NCI-H1694 treated with DMSO at 0.1 percent for 48 hours (cell line): ENCODE measurements at regions not wholly inside any gene's neighbourhood (a gene's known extent, or its start where the extent isn't known, plus 50 kb on each side); places are given as distances from the start of the nearest gene placed in this dataset.

Experiments
- DNase-seq: peaks from one replicate; lab custom pipeline; 2025; lab: John Stamatoyannopoulos, UW

- no peak for DNase-seq
Observed at GRCh38 chr10:64209561-64209960, 688.4 kb downstream of the REEP3 start.

- DNase-seq, result no peak
Observed at GRCh38 chr10:64210211-64210610, 689.0 kb downstream of the REEP3 start.

- no peak for DNase-seq
Observed at GRCh38 chr10:64211466-64211865, 690.3 kb downstream of the REEP3 start.

DNA sequence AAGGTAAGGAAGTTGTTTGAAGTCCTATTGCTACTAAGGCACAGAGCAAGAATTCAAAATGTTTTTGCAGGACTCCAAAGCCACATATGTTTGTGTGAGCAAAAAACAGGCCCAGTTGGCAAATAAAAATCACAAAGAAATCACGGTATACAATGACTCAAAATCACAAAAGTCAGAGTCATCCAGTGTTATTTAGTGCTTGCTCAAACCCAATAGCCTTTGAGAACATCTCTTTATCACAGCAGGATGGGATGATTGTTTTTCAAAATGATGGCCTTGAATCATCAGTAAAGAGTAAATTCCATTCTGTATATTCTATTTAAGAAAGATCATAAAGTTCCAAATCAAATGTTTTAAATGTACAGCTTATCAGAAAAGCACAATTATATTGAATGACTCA, 693.9 kb downstream of the REEP3 start:
- no peak for DNase-seq

DNA sequence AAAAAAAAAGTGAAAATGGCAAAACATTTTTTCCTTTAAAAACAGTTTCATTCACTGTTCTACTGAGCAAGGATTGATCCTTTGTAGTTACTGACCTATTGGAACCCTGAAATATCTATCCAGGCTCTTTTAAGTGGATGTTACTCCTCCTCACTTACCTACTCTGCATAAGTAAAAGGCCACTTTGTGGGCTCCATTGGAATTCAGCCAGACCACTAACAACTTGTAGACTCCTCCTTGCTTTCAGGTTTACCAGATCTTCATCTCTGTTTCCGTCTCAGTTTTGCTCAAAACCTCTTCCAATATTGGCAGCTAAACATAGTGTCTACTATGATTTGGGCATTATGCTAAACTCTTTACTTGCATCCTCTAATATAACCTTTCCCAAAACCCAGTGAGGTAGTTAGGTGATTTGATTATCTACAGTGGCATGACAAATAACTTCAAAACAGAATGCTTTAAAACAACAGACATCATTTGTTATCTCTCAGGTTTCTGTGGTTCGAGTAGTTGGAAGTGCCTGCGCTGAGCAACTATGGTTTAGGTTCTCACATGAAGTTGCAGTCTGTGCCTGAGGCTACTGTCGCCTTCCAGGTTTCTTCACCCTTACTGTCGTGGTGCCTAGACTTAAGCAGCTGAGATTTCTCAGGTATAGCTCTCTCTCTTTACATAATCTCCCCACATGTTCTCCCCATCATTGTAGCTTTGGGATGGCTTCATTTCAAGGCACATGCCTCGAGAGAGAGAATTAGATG, 698.2 kb downstream of the REEP3 start:
- DNase-seq, result no peak

- DNase-seq, result no peak
Observed at GRCh38 chr10:64234489-64234888, 713.3 kb downstream of the REEP3 start.

- DNase-seq, result no peak
Observed at GRCh38 chr10:64257704-64258103, 736.5 kb downstream of the REEP3 start.

DNA sequence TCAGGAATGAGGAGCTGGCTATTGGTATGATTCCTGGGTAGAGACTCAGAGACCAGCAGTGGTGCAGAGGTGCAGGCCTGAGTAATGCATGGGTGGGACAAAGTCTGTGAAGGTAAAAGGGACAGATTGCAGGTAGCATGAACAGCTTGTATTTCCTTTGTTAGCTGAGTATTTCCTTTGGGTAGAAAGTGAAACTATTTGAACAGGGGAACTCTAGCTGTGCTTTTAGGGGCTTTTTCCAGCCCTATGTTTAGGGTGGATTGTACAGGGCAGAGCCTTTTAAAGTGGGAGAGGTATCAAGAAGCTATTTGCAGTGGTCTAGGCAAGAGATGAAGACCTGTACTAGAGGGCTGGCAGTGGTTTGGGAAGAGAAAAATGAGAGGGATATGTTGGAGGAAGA, 739.9 kb downstream of the REEP3 start:
- no peak for DNase-seq

DNA sequence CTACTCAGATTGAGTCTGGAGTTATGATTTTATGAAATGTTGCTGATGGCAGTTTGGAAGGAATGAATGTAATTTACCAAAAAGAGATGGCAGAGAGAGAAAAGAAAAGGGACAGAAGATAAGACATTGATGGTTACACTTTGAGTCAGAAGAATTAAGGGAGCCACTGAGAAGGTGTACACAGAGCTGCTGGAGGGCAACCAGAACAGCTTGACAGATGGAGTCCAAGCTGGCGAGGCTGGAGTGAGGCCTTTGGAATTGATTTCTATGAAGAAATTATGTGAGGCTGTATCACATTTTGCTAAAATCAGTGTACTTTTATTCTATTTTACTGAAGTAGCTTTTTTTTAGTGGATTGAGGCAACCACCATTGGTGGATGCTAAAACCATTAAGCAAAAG, 740.5 kb downstream of the REEP3 start:
- DNase-seq, result no peak

DNA sequence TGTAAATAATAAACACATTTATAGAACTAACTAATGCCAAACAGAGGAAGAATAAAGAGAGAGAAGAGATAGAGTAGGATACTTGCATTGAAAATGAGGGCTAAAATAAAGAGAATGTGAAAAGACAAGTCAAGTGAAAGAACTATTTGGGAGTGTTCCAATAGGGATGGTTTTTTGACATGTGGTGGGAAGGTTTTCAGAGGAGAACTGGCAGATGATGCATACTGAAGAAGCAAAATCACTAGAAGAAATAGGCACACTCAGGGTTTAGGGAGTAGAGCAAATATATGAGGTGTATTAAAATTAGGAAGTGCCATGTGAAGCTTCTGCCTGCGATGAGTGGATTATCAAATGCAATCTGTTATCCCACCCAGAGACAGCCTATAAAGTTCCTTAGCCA, 744.8 kb downstream of the REEP3 start:
- no peak for DNase-seq

- DNase-seq, result no peak
Observed at GRCh38 chr10:64271508-64271907, 750.3 kb downstream of the REEP3 start.

DNA sequence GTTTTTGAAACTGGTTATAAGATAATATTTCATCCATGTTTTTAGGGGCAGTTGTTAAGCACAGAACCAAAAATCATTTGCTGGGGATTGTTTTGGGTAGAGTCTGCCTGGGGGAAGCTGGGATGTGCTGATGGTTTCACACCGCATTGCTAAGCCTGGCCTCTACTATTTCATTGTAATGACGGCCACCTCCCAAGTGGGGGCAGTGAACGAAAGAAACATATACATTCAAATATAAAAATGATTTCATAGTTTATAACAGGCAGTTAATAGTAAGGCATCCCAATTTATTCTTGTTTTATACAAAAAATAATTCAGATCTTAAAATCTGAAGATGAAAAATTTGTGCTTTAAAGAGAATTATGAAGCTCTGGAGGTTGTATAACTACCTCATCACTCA, 750.8 kb downstream of the REEP3 start:
- no peak for DNase-seq

GRCh38 chr10:64275001-64275400, 753.8 kb downstream of the REEP3 start:
- no peak for DNase-seq

DNA sequence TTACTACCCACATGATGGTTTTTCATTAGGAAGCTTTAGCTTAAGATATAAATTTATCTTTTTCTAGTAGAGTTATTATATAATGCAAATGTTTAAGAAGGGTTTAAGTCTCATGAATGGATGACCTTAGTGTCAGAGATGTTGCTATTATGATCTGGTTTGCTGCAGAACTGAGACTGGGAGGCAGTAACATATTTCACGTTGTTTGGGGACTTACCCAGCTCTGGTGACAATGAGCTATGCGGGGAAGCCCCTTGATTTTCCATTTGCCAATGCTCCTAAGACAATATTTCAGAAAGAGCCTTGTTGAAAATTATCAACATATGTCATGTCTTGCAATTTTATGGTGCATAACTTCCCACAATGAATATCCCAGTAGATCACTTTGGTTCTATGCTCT, 754.6 kb downstream of the REEP3 start:
- no peak for DNase-seq

DNA sequence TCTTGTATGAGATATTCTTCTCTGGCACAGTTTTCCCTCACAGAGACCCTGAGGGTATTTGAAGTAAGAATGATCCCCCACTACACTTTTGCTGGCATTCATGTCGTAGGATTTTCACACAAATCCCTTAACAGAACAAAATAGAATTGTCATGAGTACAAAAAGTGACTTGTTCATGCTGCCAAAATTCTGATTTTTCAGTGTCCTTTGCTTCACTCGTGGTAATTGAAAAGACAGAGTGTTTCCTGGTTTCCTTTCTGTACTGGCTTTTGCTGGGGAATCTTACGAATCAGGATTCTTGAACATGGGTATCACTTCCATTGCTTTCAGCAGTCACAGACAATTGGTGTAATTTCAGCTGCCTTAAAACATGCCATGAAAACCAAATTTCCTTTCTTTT, 756.3 kb downstream of the REEP3 start:
- DNase-seq, result no peak

DNA sequence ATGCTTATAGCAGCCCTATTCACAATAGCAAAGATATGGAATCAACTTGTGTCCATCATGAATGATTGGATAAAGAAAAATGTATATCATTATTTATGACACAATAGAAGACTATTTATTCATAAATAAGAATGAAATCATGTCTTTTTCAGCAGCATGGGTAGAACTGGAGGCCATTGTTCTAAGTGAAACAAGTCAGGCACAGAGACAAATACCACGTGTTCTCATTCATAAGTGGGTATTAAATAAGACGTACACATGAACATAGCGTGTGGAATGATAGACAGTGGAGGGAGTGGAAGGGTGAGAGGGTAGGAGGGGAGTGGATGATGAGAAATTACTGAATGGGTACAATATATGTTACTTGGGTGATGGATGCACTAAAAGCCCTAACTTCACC, 762.4 kb downstream of the REEP3 start:
- no peak for DNase-seq

DNA sequence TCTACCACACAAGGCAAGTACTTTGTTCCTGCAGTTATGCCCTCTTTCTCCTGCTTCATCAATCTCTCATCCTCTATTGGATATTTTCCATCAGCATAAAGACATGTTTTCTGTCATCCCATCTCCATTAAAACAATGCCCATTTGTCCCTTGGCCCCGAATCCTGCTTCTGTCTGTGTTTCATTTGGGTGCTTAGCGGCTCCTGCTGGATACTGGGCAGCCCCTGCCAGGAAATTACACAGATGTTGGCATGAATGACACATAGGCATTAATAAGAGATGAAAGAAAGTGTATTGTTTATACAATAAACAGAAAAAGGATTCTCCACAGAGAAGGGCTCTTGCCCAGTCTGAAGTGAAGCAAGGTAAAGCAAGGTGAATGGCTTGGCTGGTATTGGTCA, 765.3 kb downstream of the REEP3 start:
- no peak for DNase-seq

DNA sequence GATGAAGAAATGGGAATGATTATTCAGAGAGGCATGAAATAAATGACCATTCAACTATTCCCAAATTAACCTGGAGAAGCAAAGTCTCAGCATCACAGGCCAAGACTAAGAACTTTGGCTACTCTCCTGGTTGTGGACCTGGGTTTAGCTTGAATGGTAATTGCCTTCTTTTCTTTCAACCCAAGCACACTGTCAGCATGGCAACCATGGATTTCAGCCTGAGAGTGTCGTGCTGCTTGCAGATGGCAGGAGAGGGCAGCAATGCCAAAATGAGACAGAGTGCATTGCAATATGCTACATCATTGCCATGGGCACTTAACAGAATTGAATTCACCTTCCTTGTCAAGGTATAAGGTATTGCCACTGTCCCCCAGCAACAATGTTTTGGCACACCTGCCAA, 767.2 kb downstream of the REEP3 start:
- DNase-seq, result no peak

DNA sequence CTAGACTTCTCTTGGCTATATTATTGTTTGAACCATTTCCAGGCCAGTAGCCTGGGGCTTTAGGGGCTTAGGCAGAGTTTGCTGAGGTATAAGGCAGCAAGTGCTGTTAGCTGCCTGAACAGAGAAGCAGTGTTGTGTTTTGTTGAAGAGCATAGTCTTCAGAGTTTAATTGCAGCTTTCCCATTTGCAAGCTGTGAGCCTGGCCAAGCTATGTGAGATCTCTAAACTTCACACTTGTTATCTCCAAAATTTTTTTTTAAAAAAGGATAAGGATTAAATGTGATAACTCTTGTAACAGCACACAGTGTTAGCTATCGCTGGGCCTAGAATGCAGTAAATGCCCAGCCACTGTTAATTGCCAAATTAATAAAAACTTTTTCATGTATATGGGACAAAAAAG, 782.4 kb downstream of the REEP3 start:
- no peak for DNase-seq

GRCh38 chr10:64306729-64307327, 785.6 kb downstream of the REEP3 start:
- no peak for DNase-seq

DNA sequence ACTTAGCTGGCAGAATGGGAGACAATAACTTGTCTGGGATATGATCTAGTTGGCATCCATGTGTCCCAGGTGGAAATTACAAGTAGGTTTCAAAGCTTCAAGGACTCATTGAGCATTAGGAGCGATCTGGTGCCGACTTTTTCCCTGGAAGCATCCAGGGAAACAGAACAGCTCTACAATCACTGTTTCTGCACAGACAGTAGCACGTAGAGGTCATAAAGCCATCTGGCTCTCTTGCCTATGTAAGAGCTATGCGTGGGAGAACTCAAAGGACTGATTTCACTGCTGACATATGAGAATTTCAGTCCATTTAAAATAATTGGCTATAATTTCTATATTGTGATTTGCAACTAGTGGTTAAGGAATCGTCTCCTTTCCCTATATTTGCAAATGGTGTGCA, 791.7 kb downstream of the REEP3 start:
- DNase-seq, result no peak

GRCh38 chr10:64313967-64314366, 792.8 kb downstream of the REEP3 start:
- no peak for DNase-seq

GRCh38 chr10:64316416-64316815, 795.2 kb downstream of the REEP3 start:
- DNase-seq, result no peak

- no peak for DNase-seq
Observed at GRCh38 chr10:64316833-64317232, 795.6 kb downstream of the REEP3 start.
